ENCODE measurements at regions not wholly inside any gene's neighbourhood (a gene's known extent, or its start where the extent isn't known, plus 50 kb on each side); places are given as distances from the start of the nearest gene placed in this dataset.

DNA sequence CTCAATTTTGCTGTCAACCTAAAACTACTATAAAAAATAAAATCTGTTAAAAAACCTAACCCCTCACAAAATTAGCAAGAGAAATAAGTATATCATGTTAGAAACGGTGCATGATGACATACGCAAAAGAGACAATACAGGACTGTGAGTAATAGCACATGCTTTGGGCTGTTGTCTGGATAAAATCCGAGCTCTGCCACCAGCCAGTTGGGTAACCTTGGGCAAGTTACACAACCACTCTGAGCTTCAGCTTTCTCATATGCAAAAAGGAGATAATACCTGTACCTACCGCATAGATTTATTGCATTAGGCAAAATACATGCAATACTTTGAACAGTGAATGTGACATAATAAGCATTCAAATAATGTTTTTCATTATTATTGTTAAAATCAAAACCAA, 481.7 kb downstream of the TLE1 start:
- ChIA-PET CTCF (no interaction called here), POLR2A (no interaction called here)
- no peak for TF ChIP-seq CTCF (IDR thresholded peaks at IDR 0.05; ENCODE audit: control extremely low read depth, extremely low read depth, low read depth, missing control alignments)
- DNase-seq (ENCODE audit: extremely low spot score) = no peak

GRCh38 chr9:81202292-81202691, 487.1 kb downstream of the TLE1 start:
- CTCF ChIA-PET = no interaction called here

DNA sequence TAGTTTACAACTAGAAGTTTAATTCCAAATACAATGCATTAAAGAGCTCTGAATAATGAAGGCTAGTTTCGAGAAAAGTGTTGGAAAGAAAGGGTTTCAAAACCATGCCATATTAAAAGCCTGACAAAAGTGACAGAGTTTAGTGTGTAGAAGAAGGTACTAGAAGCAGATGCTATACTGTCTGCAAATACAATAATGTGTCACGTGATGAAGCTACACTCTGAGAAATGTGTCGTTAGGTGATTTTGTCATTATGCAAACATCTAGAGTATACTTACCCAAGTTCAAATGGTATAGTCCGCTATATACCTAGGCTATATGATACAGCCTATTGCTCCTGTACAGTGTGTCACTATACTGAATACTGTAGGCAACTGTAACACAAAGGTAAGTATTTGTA, 494.1 kb downstream of the TLE1 start:
- ChIA-PET CTCF (no interaction called here), POLR2A (no interaction called here)
- no peak for DNase-seq (ENCODE audit: extremely low spot score)
- no peak for TF ChIP-seq CTCF (IDR thresholded peaks at IDR 0.05; ENCODE audit: control extremely low read depth, extremely low read depth, low read depth, missing control alignments)

More at GRCh38 chr9:81202292-81202691, 487.1 kb downstream of the TLE1 start:
- POLR2A ChIA-PET = no interaction called here
- DNase-seq (ENCODE audit: extremely low spot score) = no peak
- no peak for TF ChIP-seq CTCF (IDR thresholded peaks at IDR 0.05; ENCODE audit: control extremely low read depth, extremely low read depth, low read depth, missing control alignments)

GRCh38 chr9:81193362-81194339, 495.7 kb downstream of the TLE1 start:
- ChIA-PET POLR2A (no interaction called here), CTCF (no interaction called here)
- no peak for DNase-seq (ENCODE audit: extremely low spot score)
- TF ChIP-seq CTCF (IDR thresholded peaks at IDR 0.05; ENCODE audit: control extremely low read depth, extremely low read depth, low read depth, missing control alignments) = no peak

GRCh38 chr9:81191222-81191621, 498.1 kb downstream of the TLE1 start:
- ChIA-PET POLR2A (no interaction called here), CTCF (interaction anchor here (1.0 kb wide), 1 partner anchor 14 kb away, joined by 3 read pairs; no protein-coding TSS in a partner anchor)
- no peak for TF ChIP-seq CTCF (IDR thresholded peaks at IDR 0.05; ENCODE audit: control extremely low read depth, extremely low read depth, low read depth, missing control alignments)
- DNase-seq (ENCODE audit: extremely low spot score) = no peak

- TF ChIP-seq CTCF (IDR thresholded peaks at IDR 0.05; ENCODE audit: control extremely low read depth, extremely low read depth, low read depth, missing control alignments) = no peak
- CTCF ChIA-PET = no interaction called here
- DNase-seq (ENCODE audit: extremely low spot score) = no peak
- POLR2A ChIA-PET = no interaction called here
Measured at GRCh38 chr9:81190659-81191058, 498.7 kb downstream of the TLE1 start.

Data from GM10248 (cell line).